HepG2 (cell line): ENCODE measurements at regions not wholly inside any gene's neighbourhood (a gene's known extent, or its start where the extent isn't known, plus 50 kb on each side); places are given as distances from the start of the nearest gene placed in this dataset.

Experiments used
- ATAC-seq: fragments of 200-7000 bp; cut with Tn5 transposase; 3 replicates; pipeline ENCODE4 v1.9.1; 2020; ENCODE audit warnings: mild to moderate bottlenecking, moderate library complexity
- BruUV-seq: library from RNA; stranded (reverse); fragments of 400-500 nt; replicated peaks from 2 replicates; lab custom pipeline; 2021; lab: Mats Ljungman, UMichigan
- CTCF ChIA-PET: fragments of 300-600 bp; formaldehyde crosslinking; extraction: SDS; loops from one replicate; lab custom pipeline; 2021; ENCODE audit warnings: low total read pairs, inconsistent platforms, low intra/inter-chr PET ratio; lab: Yijun Ruan, JAX
- POLR2A ChIA-PET: fragments of 350-600 bp; sonication (Branson Sonifier 250); formaldehyde crosslinking; loops from one replicate; lab custom pipeline; 2020; ENCODE audit warnings: antibody characterized with exemption, inconsistent platforms; lab: Yijun Ruan, JAX
- DNase-seq: peaks from one replicate; pipeline ENCODE4 v3.0.0-alpha.2; 2015; ENCODE audit warnings: low spot score
- FAIRE-seq: peaks from 3 replicates; lab custom pipeline; 2011; peaks lifted over from hg19 to GRCh38; lab: Jason Lieb, UNC
- H2AFZ ChIP-seq: one replicate; pipeline ENCODE4 v1.6.1; 2011; ENCODE audit warnings: low read length, inconsistent platforms
- H3K27ac ChIP-seq: fragments of 300-600 bp; 3 replicates; pipeline ENCODE4 v1.8.0; 2011; ENCODE audit warnings: mixed run types, mild to moderate bottlenecking, mixed read lengths, low read length, inconsistent platforms; ENCODE audit not compliant: insufficient read depth; ENCODE audit errors: extremely low read length
- H3K27me3 ChIP-seq, 2 experiments: fragments of 200-600 bp in 1 of 2; 2 replicates in 1 of 2; 3 replicates in 1 of 2; pipeline versions ENCODE4 v1.6.0 to v1.8.0; 2011; ENCODE audit warnings: low read length in 2 of 2, mild to moderate bottlenecking in 2 of 2, moderate library complexity in 2 of 2, inconsistent platforms in 1 of 2; ENCODE audit not compliant: insufficient read depth in 2 of 2, control insufficient read depth in 1 of 2
- H3K36me3 ChIP-seq, 2 experiments: fragments of 200-600 bp in 1 of 2; replicated peaks in 1 of 2; 2 replicates in 1 of 2; 3 replicates in 1 of 2; pipeline versions ENCODE4 v1.5.1 to v1.8.0; 2011; ENCODE audit warnings: low read length in 2 of 2, inconsistent platforms in 1 of 2; ENCODE audit not compliant: insufficient read depth in 2 of 2, control insufficient read depth in 1 of 2
- H3K4me1 ChIP-seq: 2 replicates; pipeline ENCODE4 v1.5.1; 2012; ENCODE audit warnings: low read length, inconsistent platforms; ENCODE audit not compliant: insufficient read depth
- H3K4me2 ChIP-seq: 2 replicates; pipeline ENCODE4 v1.6.0; 2011; ENCODE audit warnings: low read depth, low read length, inconsistent platforms
- H3K4me3 ChIP-seq, 3 experiments: fragments of 200-600 bp in 1 of 3; sonication (generic), shearing (Covaris generic) in 1 of 3; replicated peaks in 1 of 3; 2 replicates each; pipeline ENCODE4 v1.5.1; 2011 to 2016; ENCODE audit warnings: low read length in 3 of 3, inconsistent platforms in 2 of 3, low read depth in 2 of 3, mild to moderate bottlenecking in 2 of 3, control low read depth in 1 of 3, mixed read lengths in 1 of 3; ENCODE audit not compliant: insufficient read depth in 1 of 3
- H3K79me2 ChIP-seq: one replicate; pipeline ENCODE4 v1.6.1; 2011; ENCODE audit warnings: low read length, inconsistent platforms; ENCODE audit not compliant: insufficient read depth
- H3K9ac ChIP-seq: 2 replicates; pipeline ENCODE4 v1.6.0; 2011; ENCODE audit warnings: mild to moderate bottlenecking, low read depth, low read length, inconsistent platforms; ENCODE audit not compliant: insufficient read depth
- H3K9me3 ChIP-seq: 2 replicates; pipeline ENCODE4 v1.5.1; 2012; ENCODE audit warnings: mild to moderate bottlenecking, low read length
- H4K20me1 ChIP-seq: 2 replicates; pipeline ENCODE4 v1.6.0; 2011; ENCODE audit warnings: inconsistent platforms, mild to moderate bottlenecking, low read length, moderate library complexity; ENCODE audit not compliant: insufficient read depth
- CCDC6 ChIP-seq: sonication (generic); formaldehyde crosslinking; IDR thresholded peaks from 2 replicates; pipeline ENCODE4 v1.8.1; 2022; ENCODE audit warnings: mild to moderate bottlenecking, missing genetic modification reagents, moderate library complexity
- HOXA3 ChIP-seq: sonication (generic); formaldehyde crosslinking; IDR thresholded peaks from 2 replicates; pipeline ENCODE4 v1.5.0; 2020; ENCODE audit warnings: missing genetic modification reagents
- NR2F2 ChIP-seq: IDR thresholded peaks from 2 replicates; pipeline ENCODE4 v1.6.1; 2012; ENCODE audit warnings: low read depth, inconsistent platforms, borderline replicate concordance
- ZBTB43 ChIP-seq: sonication (generic); formaldehyde crosslinking; conservative IDR thresholded peaks from 2 replicates; pipeline ENCODE4 v1.4.0; 2020; ENCODE audit warnings: missing genetic modification reagents
- ZNF318 ChIP-seq: sonication (generic); formaldehyde crosslinking; IDR thresholded peaks from 2 replicates; pipeline ENCODE4 v1.4.0; 2020; ENCODE audit warnings: mild to moderate bottlenecking, missing genetic modification reagents
- ZNF326 ChIP-seq: sonication (generic); formaldehyde crosslinking; IDR thresholded peaks from 2 replicates; pipeline ENCODE4 v1.4.0; 2020; ENCODE audit warnings: missing genetic modification reagents, borderline replicate concordance
- ZNF362 ChIP-seq: sonication (generic); formaldehyde crosslinking; IDR thresholded peaks from 2 replicates; pipeline ENCODE4 v1.4.0; 2020; ENCODE audit warnings: missing genetic modification reagents, mild to moderate bottlenecking, borderline replicate concordance
- ZNF678 ChIP-seq: sonication (generic); formaldehyde crosslinking; IDR thresholded peaks from 2 replicates; pipeline ENCODE4 v1.4.0; 2020; ENCODE audit warnings: mild to moderate bottlenecking, missing genetic modification reagents
- WGBS: methylation state at CpG from one replicate; pipeline ENCODE4 v1.1.6; 2017; ENCODE audit warnings: low lambda C conversion rate; 5-methylcytosine and 5-hydroxymethylcytosine counted together
- in situ Hi-C: cut with HindIII; loops from 2 replicates; pipeline ENCODE4 v1.10.0; 2017; ENCODE audit warnings: low pct_unique_long_range_greater_than_20kb; ENCODE audit not compliant: extremely low pct_ligation_motif_present
- intact Hi-C: fragments of 100-400 bp; cut with micrococcal nuclease; formaldehyde crosslinking; loops from one replicate; pipeline ENCODE4 v1.10.0; 2022; ENCODE audit not compliant: unreplicated experiment

- H3K9me3 ChIP-seq: no peaks in the 10 kb centered on the region
- no peak overlapping the region for H3K27ac ChIP-seq
- H2AFZ ChIP-seq: no peak overlapping the region
- intact Hi-C loops (no loop called here), in situ Hi-C loops (no loop called here)
- H3K36me3 ChIP-seq: no peaks in the 10 kb centered on the region
- FAIRE-seq (no peak), ATAC-seq (no peak), DNase-seq (no peak)
- no TSS peak for BruUV-seq
- no peak for TF ChIP-seq ZNF678 (CRISPR knock-in tag)
- no peak for TF ChIP-seq ZNF362 (CRISPR knock-in tag)
- TF ChIP-seq ZBTB43: no peak
- no peak for TF ChIP-seq CCDC6
- TF ChIP-seq HOXA3 (CRISPR knock-in tag): no peak
- no peak for TF ChIP-seq ZNF318 (CRISPR knock-in tag)
- TF ChIP-seq ZNF326 (CRISPR knock-in tag): no peak
- TF ChIP-seq NR2F2: no peak
- WGBS: 11% methylated on average over 3 of the region's 3 CpGs
- POLR2A ChIA-PET: no interaction called here
- no peaks in the 10 kb centered on the region for H3K27me3 ChIP-seq
- CTCF ChIA-PET: no interaction called here
- no peaks in the 10 kb centered on the region for H3K4me1 ChIP-seq
- H3K4me2 ChIP-seq: no peak overlapping the region
- no peak overlapping the region for H3K9ac ChIP-seq
- H3K79me2 ChIP-seq: no peaks in the 10 kb centered on the region
- H3K4me3 ChIP-seq: no peak overlapping the region
- H4K20me1 ChIP-seq: no peaks in the 10 kb centered on the region
Observed at GRCh38 chrY:14472421-14472820, 51.9 kb upstream of the NLGN4Y start.
